Natural killer cell treated with Interleukin-12 subunit alpha and Interleukin-12 subunit beta and Interleukin-15 and Interleukin-18, amount 100 ng/mL, for 72 hours (primary cell): ENCODE measurements at regions not wholly inside any gene's neighbourhood (a gene's known extent, or its start where the extent isn't known, plus 50 kb on each side); places are given as distances from the start of the nearest gene placed in this dataset.

Experiments used
- ATAC-seq, 2 donors: fragments of 150-1000 bp; cut with Tn5 transposase in 1 of 2; sonication (Bioruptor Pico), chemical (Tn5 transposase) in 1 of 2; 2 replicates each; pipeline ENCODE4 v1.10.0; 2021
- DNase-seq: peaks from one replicate; pipeline ENCODE4 v3.0.0; 2022; ENCODE audit warnings: low spot score
- H3K27ac Mint-ChIP-seq, 2 donors: 1 replicate in 1 of 2; 2 replicates in 1 of 2; pipeline ENCODE4 v1.8.0; 2022; ENCODE audit warnings: mixed read lengths in 2 of 2, mild to moderate bottlenecking in 1 of 2, moderate library complexity in 1 of 2
- H3K27me3 Mint-ChIP-seq, 2 donors: 1 replicate in 1 of 2; 2 replicates in 1 of 2; pipeline ENCODE4 v1.8.0; 2022; ENCODE audit warnings: mixed read lengths in 2 of 2
- H3K36me3 Mint-ChIP-seq: one replicate; pipeline ENCODE4 v1.8.0; 2022; ENCODE audit warnings: mixed read lengths
- H3K4me1 Mint-ChIP-seq, 2 donors: 1 replicate in 1 of 2; 2 replicates in 1 of 2; pipeline ENCODE4 v1.8.0; 2022; ENCODE audit warnings: low read depth in 2 of 2, mixed read lengths in 2 of 2, mild to moderate bottlenecking in 1 of 2
- H3K4me3 Mint-ChIP-seq: one replicate; pipeline ENCODE4 v1.8.0; 2022; ENCODE audit warnings: mixed read lengths
- H3K9me3 Mint-ChIP-seq: 2 replicates; pipeline ENCODE4 v1.8.0; 2022; ENCODE audit warnings: mixed read lengths

- Mint-ChIP-seq H3K4me1 (no peaks in the 10 kb centered on the region), H3K27me3 (peaks cover 5 to 16% of the 10 kb centered on the region in 2 donors), H3K27ac (no peak overlapping the region), H3K36me3 (no peaks in the 10 kb centered on the region), H3K9me3 (peaks cover 4% of the 10 kb centered on the region), H3K4me3 (no peak overlapping the region)
- DNase-seq (no peak), ATAC-seq (no peak)
Measured at GRCh38 chr13:32881777-32882145, 134.5 kb upstream of the KL start.

DNA sequence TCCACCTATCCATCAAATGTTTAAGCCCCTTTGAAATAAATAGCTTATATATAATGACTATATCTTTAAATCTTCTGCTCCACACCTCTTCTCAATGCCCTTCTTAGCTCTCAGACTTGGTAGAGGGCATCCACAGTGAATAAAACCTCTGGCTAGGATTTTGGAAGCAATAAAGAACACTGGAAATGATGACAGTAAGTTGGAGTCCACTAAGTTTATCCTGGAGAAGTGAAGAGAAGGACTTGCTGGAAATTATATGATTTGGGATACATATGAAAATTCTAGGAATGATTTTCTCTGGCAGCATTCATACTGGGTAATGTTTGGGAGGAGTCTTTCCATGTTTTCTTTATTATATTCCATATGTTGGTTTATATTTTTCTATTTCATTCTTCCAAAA is 133.5 kb upstream of the KL start:
- ATAC-seq (no peak), DNase-seq (no peak)
- H3K27me3 Mint-ChIP-seq, result peaks cover 3 to 16% of the 10 kb centered on the region in 2 donors
- no peak overlapping the region for H3K4me3 Mint-ChIP-seq
- H3K27ac Mint-ChIP-seq, result no peak overlapping the region
- H3K36me3 Mint-ChIP-seq, result no peaks in the 10 kb centered on the region
- peaks cover 4% of the 10 kb centered on the region for H3K9me3 Mint-ChIP-seq
- no peaks in the 10 kb centered on the region for H3K4me1 Mint-ChIP-seq

GRCh38 chr13:32883474-32883873 is 132.7 kb upstream of the KL start:
- Mint-ChIP-seq H3K27ac (no peak overlapping the region), H3K36me3 (no peaks in the 10 kb centered on the region), H3K4me1 (no peaks in the 10 kb centered on the region), H3K9me3 (peaks cover 4% of the 10 kb centered on the region), H3K27me3 (peaks cover 3 to 16% of the 10 kb centered on the region in 2 donors), H3K4me3 (no peak overlapping the region)
- no peak for ATAC-seq
- no peak for DNase-seq

- peaks cover 3 to 15% of the 10 kb centered on the region in 2 donors for H3K27me3 Mint-ChIP-seq
- DNase-seq (no peak), ATAC-seq (no peak)
- H3K36me3 Mint-ChIP-seq, result no peaks in the 10 kb centered on the region
- peaks cover 4% of the 10 kb centered on the region for H3K9me3 Mint-ChIP-seq
- H3K4me3 Mint-ChIP-seq, result no peak overlapping the region
- H3K4me1 Mint-ChIP-seq, result no peaks in the 10 kb centered on the region
- no peak overlapping the region for H3K27ac Mint-ChIP-seq
Measured at GRCh38 chr13:32887617-32888016, 128.6 kb upstream of the KL start.

DNA sequence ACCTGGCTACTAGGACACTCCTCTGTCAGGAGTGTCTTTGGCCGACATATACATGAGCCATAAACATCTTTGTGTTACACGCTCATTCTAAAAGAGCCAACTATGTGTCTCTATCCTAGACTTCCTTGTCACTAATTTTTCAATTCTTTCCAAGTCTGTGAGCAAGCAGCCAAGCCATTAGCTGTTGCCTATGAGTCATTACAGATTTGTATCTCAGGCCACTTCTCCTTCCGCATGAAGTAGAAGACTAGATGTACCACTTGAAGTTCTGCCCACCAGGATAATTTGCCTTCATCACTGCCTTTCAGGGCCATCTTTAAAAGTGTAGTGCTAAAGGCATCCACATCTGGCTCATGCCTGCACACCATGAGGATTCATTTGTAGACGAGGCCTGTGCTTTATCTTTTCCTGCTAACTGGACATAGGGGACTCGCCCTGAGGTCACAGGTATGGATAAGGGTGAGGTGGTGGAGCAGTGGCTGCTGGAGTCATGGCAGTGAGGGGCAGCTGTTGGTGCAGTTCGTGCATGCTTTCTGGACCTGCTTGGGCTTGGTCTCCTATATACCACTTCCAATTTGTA is 126.1 kb upstream of the KL start:
- H3K4me3 Mint-ChIP-seq, result no peak overlapping the region
- ATAC-seq (no peak), DNase-seq (no peak)
- no peaks in the 10 kb centered on the region for H3K9me3 Mint-ChIP-seq
- H3K36me3 Mint-ChIP-seq, result no peaks in the 10 kb centered on the region
- H3K27ac Mint-ChIP-seq, result no peak overlapping the region
- peaks cover 6 to 11% of the 10 kb centered on the region in 2 donors for H3K27me3 Mint-ChIP-seq
- no peaks in the 10 kb centered on the region for H3K4me1 Mint-ChIP-seq

DNA sequence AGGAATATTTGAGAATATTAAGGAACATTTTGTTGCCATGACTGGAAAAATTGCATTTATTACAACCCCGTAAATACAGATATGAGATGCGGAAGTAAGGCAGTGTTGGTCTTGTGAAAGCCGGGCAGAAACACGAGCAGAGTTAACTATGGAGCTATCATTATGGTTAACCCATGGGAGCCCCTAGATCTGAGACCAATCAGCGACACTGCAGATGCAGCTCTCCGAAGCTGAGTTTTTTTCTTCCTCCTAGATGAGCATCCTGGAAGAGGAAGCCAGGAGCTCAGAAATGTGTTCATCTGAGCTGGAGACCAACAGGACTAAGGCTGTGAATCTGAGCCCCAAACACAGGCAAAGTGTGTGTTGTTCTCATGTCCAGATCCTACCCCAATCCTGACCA is 123.0 kb upstream of the KL start:
- H3K27me3 Mint-ChIP-seq, result peaks cover 8 to 25% of the 10 kb centered on the region in 2 donors
- H3K4me1 Mint-ChIP-seq, result no peaks in the 10 kb centered on the region
- ATAC-seq (no peak), DNase-seq (no peak)
- no peak overlapping the region for H3K27ac Mint-ChIP-seq
- no peaks in the 10 kb centered on the region for H3K36me3 Mint-ChIP-seq
- no peak overlapping the region for H3K4me3 Mint-ChIP-seq
- no peaks in the 10 kb centered on the region for H3K9me3 Mint-ChIP-seq

- Mint-ChIP-seq H3K9me3 (no peaks in the 10 kb centered on the region), H3K27me3 (peaks cover 8 to 25% of the 10 kb centered on the region in 2 donors), H3K36me3 (no peaks in the 10 kb centered on the region), H3K4me3 (no peak overlapping the region), H3K4me1 (no peaks in the 10 kb centered on the region), H3K27ac (no peak overlapping the region)
- ATAC-seq, result peak in 1 of 2 donors; percentile 70
- DNase-seq, result no peak
Measured at GRCh38 chr13:32894589-32895001, 121.6 kb upstream of the KL start.

DNA sequence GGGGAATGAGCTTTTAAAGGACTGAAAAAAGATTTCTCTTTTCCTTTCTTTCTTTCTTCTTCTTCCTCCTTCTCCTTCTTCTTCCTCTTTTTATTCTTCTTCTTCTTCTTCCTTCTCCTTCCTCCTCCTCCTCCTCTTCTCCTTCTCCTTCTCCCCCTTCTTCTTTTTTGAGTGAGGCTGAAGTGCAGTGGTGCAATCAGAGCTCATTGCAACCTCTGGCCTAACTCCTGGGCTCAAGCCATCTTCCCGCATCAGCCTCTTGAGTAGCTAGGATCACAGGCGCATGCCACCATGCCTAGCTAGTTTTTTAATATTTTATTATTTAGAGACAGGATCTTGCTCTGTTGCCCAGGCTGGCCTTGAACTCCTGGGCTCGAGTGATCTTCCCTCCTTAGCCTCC is 120.9 kb upstream of the KL start:
- Mint-ChIP-seq H3K9me3 (no peaks in the 10 kb centered on the region), H3K4me1 (no peaks in the 10 kb centered on the region), H3K4me3 (no peak overlapping the region), H3K27me3 (peaks cover 8 to 25% of the 10 kb centered on the region in 2 donors), H3K27ac (no peak overlapping the region), H3K36me3 (no peaks in the 10 kb centered on the region)
- ATAC-seq, result no peak
- no peak for DNase-seq

- no peaks in the 10 kb centered on the region for H3K9me3 Mint-ChIP-seq
- H3K4me3 Mint-ChIP-seq, result no peak overlapping the region
Measured at GRCh38 chr13:32897296-32897695, 118.9 kb upstream of the KL start.

DNA sequence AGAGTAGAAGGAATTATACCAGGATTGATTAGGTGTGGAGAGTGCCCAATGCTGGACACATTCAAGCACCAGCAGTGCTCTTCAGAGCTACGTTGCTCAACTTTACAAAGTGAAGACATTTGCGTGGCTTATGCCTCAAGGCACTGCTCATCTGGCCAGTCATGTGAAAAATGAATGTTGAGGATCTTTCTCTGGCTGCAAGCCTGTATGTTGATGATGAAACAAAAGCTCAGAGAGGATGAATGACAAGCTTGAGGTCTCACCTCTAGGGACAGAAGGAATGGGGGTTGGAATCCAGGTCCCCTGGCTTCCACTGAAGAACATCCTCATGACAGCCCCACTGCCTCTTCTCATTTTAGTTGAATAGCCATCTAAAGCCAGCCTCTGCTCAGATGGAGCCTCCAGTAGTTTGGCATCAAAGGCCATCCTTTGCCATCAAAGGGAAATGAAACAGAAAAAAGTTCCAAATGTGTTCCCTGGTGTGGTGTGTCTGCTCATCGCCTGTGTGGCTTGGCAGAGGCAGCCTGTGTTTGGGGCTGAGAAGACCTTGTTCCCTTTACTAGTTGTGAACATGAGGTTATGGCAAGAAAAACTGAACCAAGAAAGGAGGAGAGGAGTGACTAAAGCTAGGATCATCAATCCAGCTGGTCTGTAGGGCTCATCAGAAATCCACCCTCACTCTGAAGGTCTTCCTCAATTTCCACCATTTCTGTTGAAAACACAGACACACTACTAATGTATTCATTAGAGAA is 114.0 kb upstream of the KL start:
- Mint-ChIP-seq H3K9me3 (no peaks in the 10 kb centered on the region), H3K4me1 (peaks cover 0 to 14% of the 10 kb centered on the region in 2 donors), H3K36me3 (no peaks in the 10 kb centered on the region), H3K27me3 (peaks cover 4 to 18% of the 10 kb centered on the region in 2 donors), H3K4me3 (no peak overlapping the region), H3K27ac (no peak overlapping the region)
- DNase-seq (no peak), ATAC-seq (no peak)

More at GRCh38 chr13:32897296-32897695, 118.9 kb upstream of the KL start:
- H3K36me3 Mint-ChIP-seq, result no peaks in the 10 kb centered on the region
- H3K27ac Mint-ChIP-seq, result no peak overlapping the region
- peaks cover 12 to 25% of the 10 kb centered on the region in 2 donors for H3K27me3 Mint-ChIP-seq
- no peaks in the 10 kb centered on the region for H3K4me1 Mint-ChIP-seq
- ATAC-seq (no peak), DNase-seq (no peak)

- ATAC-seq (no peak), DNase-seq (no peak)
- Mint-ChIP-seq H3K27ac (no peak overlapping the region), H3K4me1 (peaks cover 0 to 14% of the 10 kb centered on the region in 2 donors), H3K27me3 (peaks cover 4 to 14% of the 10 kb centered on the region in 2 donors), H3K4me3 (no peak overlapping the region), H3K36me3 (no peaks in the 10 kb centered on the region), H3K9me3 (no peaks in the 10 kb centered on the region)
Measured at GRCh38 chr13:32902874-32903273, 113.3 kb upstream of the KL start.

- DNase-seq, result no peak
- H3K27ac Mint-ChIP-seq, result no peak overlapping the region
- no peaks in the 10 kb centered on the region for H3K9me3 Mint-ChIP-seq
- peaks cover 6 to 12% of the 10 kb centered on the region in 2 donors for H3K27me3 Mint-ChIP-seq
- no peak overlapping the region for H3K4me3 Mint-ChIP-seq
- no peaks in the 10 kb centered on the region for H3K36me3 Mint-ChIP-seq
- no peak for ATAC-seq
- peaks cover 0 to 14% of the 10 kb centered on the region in 2 donors for H3K4me1 Mint-ChIP-seq
Measured at GRCh38 chr13:32903720-32904119, 112.5 kb upstream of the KL start.

- Mint-ChIP-seq H3K4me1 (peaks cover 0 to 14% of the 10 kb centered on the region in 2 donors), H3K4me3 (no peak overlapping the region), H3K27me3 (peaks cover 7 to 12% of the 10 kb centered on the region in 2 donors), H3K9me3 (no peaks in the 10 kb centered on the region), H3K36me3 (no peaks in the 10 kb centered on the region), H3K27ac (peak overlapping the region in 1 of 2 donors; percentile 30)
- DNase-seq, result no peak
- ATAC-seq, result no peak
Measured at GRCh38 chr13:32904266-32904665, 112.0 kb upstream of the KL start.

GRCh38 chr13:32905063-32905863 is 111.0 kb upstream of the KL start:
- Mint-ChIP-seq H3K4me1 (peaks cover 0 to 14% of the 10 kb centered on the region in 2 donors), H3K27me3 (peaks cover 7 to 12% of the 10 kb centered on the region in 2 donors), H3K27ac (peak overlapping the region in 1 of 2 donors; percentile 63), H3K36me3 (no peaks in the 10 kb centered on the region), H3K4me3 (peak overlapping the region; percentile 36), H3K9me3 (no peaks in the 10 kb centered on the region)
- DNase-seq (no peak), ATAC-seq (peak; percentile 69 to 89)
